Superior temporal gyrus (tissue), 1 donor: ENCODE measurements at regions not wholly inside any gene's neighbourhood (a gene's known extent, or its start where the extent isn't known, plus 50 kb on each side); places are given as distances from the start of the nearest gene placed in this dataset.

Experiments used
- DNase-seq: peaks from one replicate; pipeline ENCODE4 v3.0.0-alpha.2; 2016; ENCODE audit errors: extremely low spot score

DNA sequence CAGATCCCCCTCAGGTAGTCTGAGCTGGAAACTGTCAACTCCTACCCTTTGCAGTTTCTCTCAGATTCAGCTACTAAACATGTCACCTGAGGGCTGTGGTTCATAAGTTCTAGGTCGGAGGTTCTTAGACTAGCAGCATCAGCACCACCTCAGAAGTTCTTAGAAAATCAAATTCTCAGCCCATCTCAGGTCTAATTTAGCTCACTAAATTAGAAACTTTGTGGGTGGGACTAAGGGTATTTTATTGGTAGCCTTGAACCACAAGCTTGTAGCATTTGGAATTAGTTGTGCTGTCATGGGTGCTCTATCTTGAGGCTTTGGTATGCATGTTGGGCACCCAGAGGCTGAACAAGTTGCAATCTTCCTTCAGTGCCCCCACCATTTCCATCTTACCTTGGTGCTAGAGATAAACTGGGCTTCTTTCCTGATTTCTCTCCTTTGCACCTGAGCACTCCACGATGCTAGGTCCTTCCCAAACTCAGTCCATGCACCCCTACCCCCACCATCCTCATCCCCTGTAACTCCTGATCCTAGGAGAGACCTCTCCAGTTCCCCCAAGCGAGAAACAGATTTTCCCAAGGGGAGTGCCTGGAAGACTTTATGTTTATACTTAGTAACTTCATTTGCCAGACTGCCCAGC, 54.2 kb downstream of the S1PR1 start:
- no peak for DNase-seq

DNA sequence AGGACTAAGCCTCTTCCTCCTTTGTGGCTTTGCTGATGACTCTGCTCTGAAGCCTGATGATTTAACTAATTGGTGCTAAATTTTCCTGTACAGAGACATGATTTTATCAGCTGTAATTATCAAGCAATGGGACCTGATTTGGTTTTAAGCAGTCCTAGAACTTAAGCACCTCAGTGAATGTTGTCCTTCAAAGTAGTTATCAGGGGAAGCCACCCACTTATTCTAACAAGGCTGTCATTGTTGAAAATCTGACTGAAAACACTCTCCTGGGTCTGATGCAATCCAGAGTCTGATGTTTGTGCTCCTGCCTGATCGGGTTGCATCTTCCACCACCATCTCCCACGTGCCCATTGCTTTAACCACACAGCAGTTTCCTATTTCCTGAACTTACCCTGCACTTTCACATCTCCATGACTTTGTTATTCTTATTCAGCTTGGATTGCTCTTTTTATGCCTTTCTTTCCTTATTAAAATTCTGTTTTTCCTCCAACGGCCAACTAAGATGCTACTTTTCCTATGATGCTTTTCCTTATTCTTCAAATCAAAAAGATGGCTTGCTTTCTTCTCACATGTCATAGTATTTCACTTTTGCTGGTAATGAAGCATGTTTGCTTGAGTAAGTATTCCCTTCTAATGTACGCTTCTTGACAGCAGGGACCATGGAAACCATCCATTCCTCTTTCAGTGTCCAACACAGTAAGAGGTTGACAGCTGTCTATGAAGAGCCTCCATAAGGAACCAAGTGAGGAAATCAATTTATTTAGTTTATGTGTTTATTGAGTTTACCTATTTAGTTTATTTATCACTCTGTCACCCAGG, 55.0 kb downstream of the S1PR1 start:
- no peak for DNase-seq

DNA sequence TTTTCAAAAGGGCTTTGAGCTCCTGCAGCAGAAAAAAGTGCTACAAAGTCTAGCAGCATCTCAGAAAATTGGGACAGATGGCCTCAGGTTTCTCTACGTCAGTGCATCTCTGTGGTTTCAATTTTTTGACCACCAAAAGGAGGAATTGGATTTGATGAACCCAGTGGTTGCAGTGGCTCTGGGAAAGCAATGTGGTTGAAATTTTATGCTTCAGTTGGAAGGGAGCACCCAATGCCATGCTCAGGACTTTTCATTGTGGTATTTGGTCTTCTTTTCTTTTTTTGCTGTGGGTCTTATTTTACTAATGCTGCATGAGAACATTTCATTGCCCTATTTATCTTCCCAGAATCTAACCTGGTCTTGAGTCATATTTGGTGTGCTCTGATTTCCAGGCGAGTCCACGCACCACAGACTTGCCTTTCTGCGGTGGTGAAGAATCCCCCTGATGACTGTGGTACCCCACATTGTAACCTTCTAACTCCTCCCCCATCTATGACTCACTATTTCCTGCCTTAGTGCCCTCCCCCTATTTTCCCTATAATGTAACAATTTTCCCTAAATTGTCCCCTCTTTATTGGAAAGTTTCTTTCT, 56.7 kb downstream of the S1PR1 start:
- DNase-seq = no peak

DNA sequence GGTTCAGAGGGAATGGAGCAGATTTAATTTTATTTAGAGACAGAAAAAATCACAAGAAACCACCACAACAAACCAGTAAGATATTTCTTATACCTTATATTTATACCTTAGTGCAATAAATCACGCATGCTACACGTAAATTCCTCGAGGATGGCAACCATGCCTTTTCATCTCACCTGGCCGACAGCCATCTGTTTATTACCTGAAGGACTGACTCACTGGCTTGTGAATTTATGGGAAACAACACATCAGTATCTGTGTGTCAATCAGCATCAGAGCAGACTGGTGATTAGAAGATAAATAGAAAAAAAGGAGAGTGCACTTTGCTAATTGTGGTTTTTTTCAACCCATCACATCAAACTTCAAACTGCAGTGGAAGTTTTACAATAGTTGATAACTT, 58.4 kb downstream of the S1PR1 start:
- DNase-seq = no peak

DNA sequence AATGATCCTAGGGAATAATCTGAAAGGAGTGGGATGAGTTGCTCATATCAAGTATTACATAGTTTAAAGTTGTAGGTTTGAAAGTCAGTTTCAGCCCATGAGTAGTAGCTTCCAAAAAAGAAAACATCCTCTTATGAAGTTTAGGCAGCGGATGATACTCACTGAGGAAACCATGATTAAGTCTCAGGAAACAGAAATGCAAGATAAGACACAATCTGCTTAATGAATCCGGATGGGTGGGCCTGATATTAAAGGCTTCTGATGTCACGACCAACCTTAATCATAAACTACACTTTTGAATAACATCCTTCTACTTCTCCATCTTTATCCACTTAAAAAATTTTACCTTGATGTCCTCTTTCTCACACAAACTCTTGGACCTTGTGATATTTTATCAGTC, 61.8 kb downstream of the S1PR1 start:
- DNase-seq = no peak

GRCh38 chr1:101299141-101299540, 62.3 kb downstream of the S1PR1 start:
- no peak for DNase-seq

DNA sequence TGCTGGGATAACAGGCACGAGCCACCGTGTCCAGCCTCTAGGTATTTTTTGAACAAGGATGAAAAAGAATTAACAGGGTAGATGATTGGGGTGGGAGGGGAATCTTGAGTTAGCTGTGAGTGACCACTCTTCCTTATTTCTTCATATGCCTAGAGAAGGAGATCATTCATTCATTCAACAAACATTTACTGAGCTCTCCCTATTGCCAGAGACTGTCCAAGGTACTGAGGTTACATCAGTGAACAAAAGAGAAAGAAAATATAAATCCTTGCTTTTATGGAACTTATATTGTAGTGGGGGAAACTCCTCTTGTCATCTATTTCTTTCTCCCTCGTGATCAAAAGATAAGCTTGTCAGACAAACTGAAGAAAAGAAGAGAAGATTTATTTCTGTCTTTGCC, 62.9 kb downstream of the S1PR1 start:
- no peak for DNase-seq

DNA sequence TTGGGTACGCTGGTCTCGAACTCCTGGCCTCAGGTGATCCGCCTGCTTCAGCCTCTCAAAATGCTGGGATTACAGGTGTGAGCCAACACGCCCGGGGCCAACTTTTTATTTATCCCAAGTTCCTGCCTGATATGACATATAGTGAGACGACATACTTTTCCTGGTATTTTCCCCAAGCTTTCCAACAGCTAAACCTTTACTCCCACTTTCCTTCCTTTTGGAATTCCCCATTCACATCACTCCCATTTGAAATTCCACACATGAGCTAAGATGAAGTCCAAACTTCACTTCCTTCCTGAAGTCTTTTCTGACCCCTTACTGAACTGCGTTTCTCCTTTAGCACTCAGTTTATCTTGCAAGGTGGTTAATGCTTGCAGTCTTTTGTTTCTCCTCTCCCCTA, 64.1 kb downstream of the S1PR1 start:
- no peak for DNase-seq

- DNase-seq = no peak
Measured at GRCh38 chr1:101301446-101302057, 64.7 kb downstream of the S1PR1 start.

GRCh38 chr1:101302831-101303511, 66.2 kb downstream of the S1PR1 start:
- no peak for DNase-seq

DNA sequence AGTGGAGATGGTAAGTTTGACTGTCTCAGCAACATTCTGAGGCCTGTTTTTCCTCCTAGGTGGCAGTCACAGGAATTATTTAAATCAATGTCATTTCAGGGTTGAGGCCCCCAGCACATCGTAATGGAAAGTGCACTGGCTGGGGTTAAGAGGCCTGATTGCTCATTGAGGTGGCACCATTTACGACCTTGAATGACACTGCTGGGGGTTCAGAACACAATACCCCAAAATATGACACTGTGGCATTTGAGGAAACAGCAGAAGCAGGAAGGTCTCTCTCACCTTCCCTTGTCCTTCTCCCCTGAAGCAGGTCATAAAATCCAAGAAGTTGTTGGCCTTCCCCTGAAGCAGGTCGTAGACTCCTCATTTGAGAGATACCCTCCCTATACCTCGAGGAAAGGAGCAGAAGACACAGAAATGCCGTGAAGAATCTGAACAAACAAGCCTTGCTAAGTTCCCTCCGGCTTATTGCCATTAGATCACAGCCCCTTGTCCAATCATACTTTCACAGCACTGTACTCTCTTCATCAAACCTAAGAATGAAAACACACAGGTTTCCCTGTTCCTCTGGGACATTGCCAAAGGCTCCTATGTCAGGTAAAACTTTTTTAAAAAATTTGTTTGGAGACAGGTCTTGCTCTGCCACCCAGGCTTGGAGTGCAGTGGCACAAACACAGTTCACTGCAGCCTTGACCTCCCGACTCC, 71.3 kb downstream of the S1PR1 start:
- no peak for DNase-seq

DNA sequence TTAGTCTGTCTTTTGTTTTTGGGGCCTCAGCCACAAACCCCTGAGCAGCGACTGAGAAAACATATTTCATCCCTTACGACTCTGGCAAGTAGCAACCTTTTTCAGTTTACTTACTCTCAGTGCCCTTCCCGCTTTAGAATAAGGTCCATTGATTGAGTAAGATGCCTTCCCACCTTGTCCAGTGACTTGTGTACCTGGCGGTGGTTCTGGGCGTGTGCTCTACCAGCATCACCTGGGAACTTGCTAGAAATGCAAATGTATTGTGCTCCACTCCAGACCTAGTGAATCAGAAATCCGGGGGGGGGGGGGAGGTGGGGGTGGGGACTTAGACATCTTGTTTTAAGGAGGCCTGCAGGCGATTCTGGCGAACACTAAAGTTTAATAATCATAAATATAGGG, 72.1 kb downstream of the S1PR1 start:
- DNase-seq = no peak

DNA sequence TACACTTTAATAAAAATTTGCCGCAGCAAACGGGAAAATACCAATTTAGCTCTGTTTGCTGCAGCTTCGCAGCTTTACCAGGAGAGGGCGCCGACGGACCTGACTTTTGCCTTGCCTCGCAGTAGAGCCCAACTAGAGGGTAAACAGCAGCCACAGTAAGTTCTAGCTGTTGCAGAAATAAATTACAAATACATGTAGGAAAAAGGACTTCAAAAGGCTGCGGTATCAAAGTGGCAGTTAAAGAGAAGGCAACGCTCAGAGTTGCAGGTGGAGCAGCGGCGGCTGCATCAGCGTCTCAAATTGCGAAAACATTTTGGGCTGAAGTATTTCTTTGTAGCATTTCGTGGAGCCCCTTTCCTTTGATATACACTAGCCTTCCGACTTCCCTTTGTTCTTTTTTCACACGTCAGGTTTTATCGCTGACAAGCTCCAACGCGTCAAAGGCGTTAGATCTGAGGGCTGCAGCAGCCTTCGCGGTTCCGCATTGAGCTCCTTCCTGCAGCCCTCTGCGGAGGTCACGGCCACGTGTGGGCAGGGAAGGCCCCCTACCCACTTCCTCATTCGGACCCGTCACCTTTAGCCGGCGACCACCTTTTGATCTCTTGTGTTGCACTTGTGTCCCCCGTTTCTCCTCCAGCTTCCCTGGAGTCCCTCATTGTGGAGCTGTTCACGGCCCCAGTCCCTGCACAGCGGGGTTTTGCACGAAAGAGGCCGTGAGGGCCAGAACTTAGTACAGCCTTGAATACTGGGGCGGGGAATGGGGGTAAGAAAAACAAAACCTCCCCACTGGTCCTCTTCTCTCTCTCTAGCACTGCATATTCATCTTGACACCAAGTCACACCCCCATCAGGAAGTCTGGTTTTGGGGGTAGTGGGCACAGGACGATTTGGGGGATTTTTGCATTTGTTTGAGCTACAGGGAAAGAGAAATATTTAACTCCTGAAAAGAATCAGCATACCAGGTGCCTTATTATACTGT, 72.8 kb downstream of the S1PR1 start:
- peak; percentile 80 for DNase-seq

DNA sequence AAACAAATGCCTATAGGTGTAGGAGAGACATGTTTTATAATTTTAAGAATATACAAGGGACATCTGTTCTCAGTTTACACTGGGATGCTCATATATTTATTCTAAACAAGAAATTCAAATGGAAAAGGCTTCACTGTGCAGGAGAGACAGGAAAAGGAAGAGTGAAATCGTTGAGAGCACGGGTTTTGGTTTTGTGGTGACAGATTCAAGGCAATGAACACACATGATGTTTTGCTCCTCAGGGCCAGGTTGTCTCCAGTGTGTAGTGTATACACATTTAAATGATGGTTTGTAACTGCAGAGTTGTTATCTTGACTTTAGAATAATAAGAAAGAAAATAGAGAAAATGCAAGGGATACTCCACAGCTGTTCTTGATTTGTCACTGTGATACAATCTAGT, 73.7 kb downstream of the S1PR1 start:
- no peak for DNase-seq

DNA sequence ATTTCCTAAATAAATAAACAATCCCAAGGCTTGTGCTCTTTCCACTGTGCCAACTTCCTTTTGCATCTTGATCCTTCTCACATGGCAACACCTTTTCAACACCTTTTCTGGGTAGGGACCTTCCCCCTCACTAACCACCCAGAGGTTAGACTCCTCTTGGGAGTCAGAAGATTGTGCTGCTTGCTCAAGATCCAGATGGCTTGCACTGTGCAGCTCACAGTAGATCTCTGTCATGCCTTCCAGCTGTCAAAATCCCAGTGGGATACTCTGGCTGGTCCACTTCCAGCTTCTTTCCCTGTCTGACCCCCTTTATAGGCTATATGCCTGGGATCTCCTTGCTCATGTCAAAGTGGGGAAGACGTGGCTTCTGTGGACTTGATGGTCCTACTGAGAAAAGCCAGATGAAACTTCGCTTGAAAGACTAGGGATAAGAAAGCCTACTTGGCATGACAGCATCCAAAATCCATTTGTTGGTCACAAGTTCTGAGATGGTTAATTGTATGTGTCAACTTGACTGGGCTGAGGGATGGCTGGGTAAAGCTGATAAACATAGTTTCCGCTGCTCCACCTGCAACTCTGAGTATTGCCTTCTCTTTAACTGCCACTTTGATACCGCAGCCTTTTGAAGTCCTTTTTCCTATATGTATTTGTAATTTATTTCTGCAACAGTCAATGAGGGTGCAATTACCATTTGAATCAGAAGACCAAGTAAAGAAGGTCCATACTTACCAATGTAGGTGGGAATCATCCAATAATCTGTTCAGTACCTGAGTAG, 74.5 kb downstream of the S1PR1 start:
- no peak for DNase-seq

GRCh38 chr1:101312147-101312546, 75.3 kb downstream of the S1PR1 start:
- DNase-seq = no peak

DNA sequence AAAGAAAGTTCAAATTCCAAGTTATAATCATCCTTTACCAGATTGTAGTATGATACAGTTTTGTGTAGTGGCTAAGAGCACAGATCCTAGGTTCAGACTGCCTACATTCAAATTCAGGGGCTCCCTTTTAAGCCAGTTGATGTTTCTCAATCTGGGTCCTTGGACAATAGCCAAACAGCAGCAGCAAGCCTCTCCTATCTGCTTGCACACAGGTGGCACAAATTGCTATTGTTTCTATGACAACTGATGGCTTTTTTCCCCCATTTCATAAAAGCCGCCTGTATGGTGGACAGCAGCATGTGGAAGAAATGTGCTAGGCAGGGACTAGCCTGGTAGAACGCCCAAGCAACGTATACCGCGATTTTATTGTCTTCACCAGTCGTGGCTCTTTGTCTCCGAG, 76.5 kb downstream of the S1PR1 start:
- DNase-seq = no peak

DNA sequence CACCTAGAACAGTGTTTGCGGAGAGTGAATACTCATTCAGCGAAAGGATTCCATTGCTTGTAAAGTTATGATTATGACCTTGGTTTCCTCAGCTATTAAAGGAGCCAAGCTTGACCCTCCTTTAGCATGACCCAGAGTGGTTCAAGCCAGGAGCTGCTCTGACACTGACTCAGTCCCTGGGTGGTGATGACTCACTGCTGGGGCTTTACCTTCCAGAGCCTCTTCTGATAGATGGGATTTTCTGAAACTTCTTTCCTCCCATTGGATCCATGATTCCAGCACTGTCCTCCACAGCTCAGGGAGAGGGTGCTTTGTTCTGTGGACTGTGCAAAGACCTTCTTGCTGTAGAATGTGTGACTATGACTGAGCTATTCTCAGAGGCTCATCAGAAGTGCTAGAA, 77.4 kb downstream of the S1PR1 start:
- DNase-seq = no peak

- no peak for DNase-seq
Measured at GRCh38 chr1:101316256-101316655, 79.4 kb downstream of the S1PR1 start.

- DNase-seq = no peak
Measured at GRCh38 chr1:101316799-101317198, 80.0 kb downstream of the S1PR1 start.
